GM18873 (cell line): ENCODE measurements at regions not wholly inside any gene's neighbourhood (a gene's known extent, or its start where the extent isn't known, plus 50 kb on each side); places are given as distances from the start of the nearest gene placed in this dataset.

Experiments used
- ATAC-seq: cut with Tn5 transposase; IDR thresholded peaks from one replicate; pipeline ENCODE4 v1.9.1; 2021; ENCODE audit warnings: mild to moderate bottlenecking, moderate library complexity, moderate number of reproducible peaks; ENCODE audit not compliant: unreplicated experiment, low FRiP score

GRCh38 chr2:236688157-236688556 lies 118.5 kb downstream of the ACKR3 start:
- no peak for ATAC-seq

GRCh38 chr2:236688563-236689392 lies 119.2 kb downstream of the ACKR3 start:
- no peak for ATAC-seq

- no peak for ATAC-seq
Measured at GRCh38 chr2:236689393-236689700, 119.7 kb downstream of the ACKR3 start.

GRCh38 chr2:236689981-236690380 lies 120.4 kb downstream of the ACKR3 start:
- no peak for ATAC-seq

GRCh38 chr2:236690726-236691125 lies 121.1 kb downstream of the ACKR3 start:
- no peak for ATAC-seq

GRCh38 chr2:236691799-236692167 lies 122.2 kb downstream of the ACKR3 start:
- no peak for ATAC-seq

GRCh38 chr2:236692937-236693336 lies 123.3 kb downstream of the ACKR3 start:
- no peak for ATAC-seq

GRCh38 chr2:236693531-236693930 lies 123.9 kb downstream of the ACKR3 start:
- ATAC-seq, result no peak

- ATAC-seq, result no peak
Measured at GRCh38 chr2:236694146-236694888, 124.7 kb downstream of the ACKR3 start.

GRCh38 chr2:236696834-236697233 lies 127.2 kb downstream of the ACKR3 start:
- ATAC-seq, result no peak

GRCh38 chr2:236698016-236698627 lies 128.5 kb downstream of the ACKR3 start:
- no peak for ATAC-seq

- ATAC-seq, result no peak
Measured at GRCh38 chr2:236700703-236701102, 131.1 kb downstream of the ACKR3 start.

GRCh38 chr2:236702657-236703372 lies 133.2 kb downstream of the ACKR3 start:
- no peak for ATAC-seq

GRCh38 chr2:236703373-236703709 lies 133.7 kb downstream of the ACKR3 start:
- ATAC-seq, result no peak

GRCh38 chr2:236703906-236704305 lies 134.3 kb downstream of the ACKR3 start:
- no peak for ATAC-seq

- no peak for ATAC-seq
Measured at GRCh38 chr2:236704887-236705286, 135.3 kb downstream of the ACKR3 start.

GRCh38 chr2:236705295-236706105 lies 135.9 kb downstream of the ACKR3 start:
- no peak for ATAC-seq

- no peak for ATAC-seq
Measured at GRCh38 chr2:236706288-236706687, 136.7 kb downstream of the ACKR3 start.

- ATAC-seq, result no peak
Measured at GRCh38 chr2:236706803-236707202, 137.2 kb downstream of the ACKR3 start.

- ATAC-seq, result no peak
Measured at GRCh38 chr2:236711440-236711839, 141.8 kb downstream of the ACKR3 start.
